ENCODE measurements at regions not wholly inside any gene's neighbourhood (a gene's known extent, or its start where the extent isn't known, plus 50 kb on each side); places are given as distances from the start of the nearest gene placed in this dataset.
"Not testable (repeated sequence)": the region's sequence is repeated elsewhere in the genome, so short reads cannot be mapped to it uniquely, and the experiment has no call there.

DNA sequence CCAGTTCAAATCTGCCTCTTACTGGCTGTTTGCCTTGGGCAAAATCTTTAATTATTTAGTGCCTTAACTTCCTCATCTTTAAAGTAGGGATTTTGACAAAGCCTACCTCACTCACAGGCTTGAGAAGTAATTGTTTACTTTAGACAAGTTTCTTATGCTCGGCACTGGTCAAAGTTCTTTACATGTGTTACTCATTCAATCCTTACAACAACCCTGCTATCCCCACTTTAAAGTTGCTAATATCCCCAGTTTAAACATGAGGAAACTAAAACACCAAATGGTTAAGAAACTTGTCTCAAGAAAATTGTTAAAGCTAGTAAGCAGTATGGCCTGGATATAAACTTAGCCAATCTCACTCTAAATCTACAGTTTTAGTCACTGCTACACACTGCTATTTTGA is 204.0 kb upstream of the AVPR1A start:
- H3K4me3 ChIP-seq (ENCODE audit: low read depth, low read length): no peak overlapping the region
- TF ChIP-seq, protein P1, sequence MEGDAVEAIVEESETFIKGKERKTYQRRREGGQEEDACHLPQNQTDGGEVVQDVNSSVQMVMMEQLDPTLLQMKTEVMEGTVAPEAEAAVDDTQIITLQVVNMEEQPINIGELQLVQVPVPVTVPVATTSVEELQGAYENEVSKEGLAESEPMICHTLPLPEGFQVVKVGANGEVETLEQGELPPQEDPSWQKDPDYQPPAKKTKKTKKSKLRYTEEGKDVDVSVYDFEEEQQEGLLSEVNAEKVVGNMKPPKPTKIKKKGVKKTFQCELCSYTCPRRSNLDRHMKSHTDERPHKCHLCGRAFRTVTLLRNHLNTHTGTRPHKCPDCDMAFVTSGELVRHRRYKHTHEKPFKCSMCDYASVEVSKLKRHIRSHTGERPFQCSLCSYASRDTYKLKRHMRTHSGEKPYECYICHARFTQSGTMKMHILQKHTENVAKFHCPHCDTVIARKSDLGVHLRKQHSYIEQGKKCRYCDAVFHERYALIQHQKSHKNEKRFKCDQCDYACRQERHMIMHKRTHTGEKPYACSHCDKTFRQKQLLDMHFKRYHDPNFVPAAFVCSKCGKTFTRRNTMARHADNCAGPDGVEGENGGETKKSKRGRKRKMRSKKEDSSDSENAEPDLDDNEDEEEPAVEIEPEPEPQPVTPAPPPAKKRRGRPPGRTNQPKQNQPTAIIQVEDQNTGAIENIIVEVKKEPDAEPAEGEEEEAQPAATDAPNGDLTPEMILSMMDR (IDR thresholded peaks at IDR 0.05; ENCODE audit: borderline replicate concordance, insufficient read depth, low read depth, low read length): no peak

DNA sequence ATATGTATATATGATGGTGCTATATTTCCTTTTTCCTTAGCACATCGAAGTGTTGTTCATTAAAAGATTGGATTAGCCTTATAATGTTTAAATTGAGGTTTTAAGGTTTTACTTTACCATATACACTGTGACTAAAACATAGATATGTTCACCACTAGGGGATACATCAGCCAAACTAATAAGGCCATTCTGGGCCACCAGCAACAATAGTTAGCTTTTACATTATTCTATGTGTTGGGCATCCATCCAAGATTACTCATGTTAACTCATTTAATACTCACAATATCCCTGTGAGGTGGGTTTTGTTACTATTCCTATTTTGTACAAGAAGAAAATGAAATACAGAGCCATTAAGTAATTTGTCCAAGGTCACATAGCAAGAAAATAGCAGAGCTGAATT is 202.6 kb upstream of the AVPR1A start:
- no peak overlapping the region for H3K4me3 ChIP-seq (ENCODE audit: low read depth, low read length)
- TF ChIP-seq, protein P1 (IDR thresholded peaks at IDR 0.05; ENCODE audit: borderline replicate concordance, insufficient read depth, low read depth, low read length): 0 out of 2 replicates have a peak, but pooled peaks have one; percentile 4

DNA sequence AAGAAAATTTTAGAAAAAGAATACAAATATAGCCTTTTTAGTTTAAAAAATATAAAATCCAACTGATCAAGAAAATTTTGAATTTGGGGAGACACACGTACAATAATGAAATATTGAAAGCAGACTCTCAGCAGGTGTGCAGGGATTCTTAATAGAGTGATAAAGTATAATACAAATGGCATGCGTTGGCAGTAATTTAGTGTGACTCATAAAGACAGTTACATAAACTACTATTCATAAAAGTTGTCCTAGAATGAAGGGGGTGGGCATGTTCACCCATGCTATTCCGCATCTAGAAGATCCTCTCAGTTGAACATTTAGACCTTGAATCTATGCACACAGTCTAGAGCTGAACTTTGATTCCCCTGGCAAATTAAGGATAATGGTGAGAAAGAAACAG is 200.4 kb upstream of the AVPR1A start:
- TF ChIP-seq, protein P1 (IDR thresholded peaks at IDR 0.05; ENCODE audit: borderline replicate concordance, insufficient read depth, low read depth, low read length): no peak
- H3K4me3 ChIP-seq (ENCODE audit: low read depth, low read length): no peak overlapping the region

DNA sequence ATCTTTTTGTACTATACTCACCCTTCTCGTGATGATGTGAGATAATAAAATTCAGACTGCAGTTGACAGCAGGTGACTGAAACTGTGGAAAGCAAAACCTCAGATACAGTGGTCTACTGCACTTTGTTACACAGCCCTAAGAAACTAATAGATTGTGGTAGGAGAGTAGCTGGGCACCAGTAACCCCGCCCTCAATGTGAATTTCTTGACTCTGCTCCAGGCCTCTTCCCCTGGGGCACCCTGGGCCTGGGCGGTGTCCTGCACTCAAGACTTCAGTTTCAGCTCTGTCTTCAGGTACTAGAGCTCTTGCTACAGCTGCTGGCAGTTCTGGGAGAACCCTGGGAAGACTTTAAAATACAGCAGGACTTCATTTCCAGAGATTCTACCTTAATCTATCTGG is 197.6 kb upstream of the AVPR1A start:
- TF ChIP-seq, protein P1 (IDR thresholded peaks at IDR 0.05; ENCODE audit: borderline replicate concordance, insufficient read depth, low read depth, low read length): no peak
- no peak overlapping the region for H3K4me3 ChIP-seq (ENCODE audit: low read depth, low read length)

DNA sequence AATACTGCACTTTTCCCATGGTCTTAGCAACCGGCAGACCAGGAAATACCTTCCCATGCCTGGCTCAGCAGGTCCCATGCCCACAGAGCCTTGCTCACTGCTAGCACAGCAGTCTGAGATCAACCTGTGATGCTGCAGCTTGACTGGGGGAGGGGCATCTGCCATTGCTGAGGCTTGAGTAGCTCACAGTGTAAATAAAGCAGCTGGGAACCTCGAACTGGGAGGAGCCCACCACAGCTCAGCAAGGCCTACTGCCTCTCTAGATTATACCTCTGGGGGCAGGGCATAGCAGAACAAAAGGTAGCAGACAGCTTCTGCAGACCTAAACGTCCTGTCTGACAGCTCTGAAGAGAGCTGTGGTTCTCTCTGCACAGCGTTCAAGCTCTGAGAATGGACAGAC is 186.2 kb upstream of the AVPR1A start:
- H3K4me3 ChIP-seq (ENCODE audit: low read depth, low read length): not testable (repeated sequence)

DNA sequence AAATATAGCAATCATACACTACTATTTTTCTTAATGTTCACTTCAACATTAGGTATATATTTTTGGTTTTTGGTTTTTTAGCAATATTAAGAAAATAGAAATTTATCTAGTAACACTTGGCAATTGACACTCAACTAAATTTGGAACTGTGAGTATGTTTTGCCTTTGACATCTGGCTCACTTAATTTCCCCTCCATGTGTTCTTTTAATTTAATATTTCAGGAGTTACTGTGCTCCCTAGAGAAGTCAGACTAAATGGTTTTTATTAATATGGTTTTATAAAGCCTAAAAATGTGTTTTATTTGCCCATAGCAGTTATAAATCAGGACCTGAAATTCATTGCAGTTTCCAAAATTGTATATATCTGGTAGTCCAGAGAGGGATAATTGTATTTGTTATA is 175.3 kb upstream of the AVPR1A start:
- no peak overlapping the region for H3K4me3 ChIP-seq (ENCODE audit: low read depth, low read length)
- TF ChIP-seq, protein P1 (IDR thresholded peaks at IDR 0.05; ENCODE audit: borderline replicate concordance, insufficient read depth, low read depth, low read length): no peak

DNA sequence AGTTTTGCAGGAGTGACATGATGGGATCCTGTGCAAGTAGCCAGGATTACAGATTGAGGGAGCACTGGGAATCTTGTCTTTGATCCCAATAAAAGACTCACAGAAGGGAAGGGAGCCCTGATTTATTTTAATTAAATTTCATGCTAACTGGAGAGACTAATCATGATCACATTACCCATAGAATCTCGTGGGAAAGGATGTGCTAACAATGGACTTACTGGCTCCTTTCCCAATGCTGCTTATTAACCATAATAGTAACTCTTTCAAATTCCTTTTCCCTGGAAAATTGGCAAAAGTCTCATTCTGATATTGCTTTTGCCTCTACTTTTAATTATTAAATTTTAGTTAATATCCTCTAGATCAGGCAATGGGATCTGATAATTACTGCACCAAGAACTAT is 174.8 kb upstream of the AVPR1A start:
- no peak overlapping the region for H3K4me3 ChIP-seq (ENCODE audit: low read depth, low read length)
- TF ChIP-seq, protein P1 (IDR thresholded peaks at IDR 0.05; ENCODE audit: borderline replicate concordance, insufficient read depth, low read depth, low read length): no peak

DNA sequence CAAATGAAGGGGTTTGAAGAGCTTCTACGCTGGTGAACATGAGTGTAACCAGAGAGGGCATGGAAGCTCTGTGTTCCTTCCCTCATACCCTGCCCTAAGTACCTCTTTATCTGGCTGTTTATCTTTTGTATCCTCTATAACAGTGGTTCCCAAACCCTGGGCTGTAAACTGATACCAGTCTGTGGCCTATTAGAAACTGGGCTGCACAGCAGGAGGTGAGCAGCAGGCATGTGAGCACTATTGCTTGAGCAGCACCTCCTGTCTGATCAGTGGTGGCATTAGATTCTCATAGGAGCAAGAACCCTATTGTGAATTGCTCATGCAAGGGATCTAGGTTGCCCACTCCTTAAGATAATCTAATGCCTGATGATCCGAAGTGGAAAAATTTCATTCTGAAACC is 172.9 kb upstream of the AVPR1A start:
- no peak overlapping the region for H3K4me3 ChIP-seq (ENCODE audit: low read depth, low read length)
- TF ChIP-seq, protein P1 (IDR thresholded peaks at IDR 0.05; ENCODE audit: borderline replicate concordance, insufficient read depth, low read depth, low read length): no peak
